ENCODE measurements at regions not wholly inside any gene's neighbourhood (a gene's known extent, or its start where the extent isn't known, plus 50 kb on each side); places are given as distances from the start of the nearest gene placed in this dataset.

GRCh38 chr9:1743121-1743960, 271.8 kb upstream of the SMARCA2 start:
- intact Hi-C loops (cut with DNase I; ENCODE audit: low total_unique reads), result no loop called here

DNA sequence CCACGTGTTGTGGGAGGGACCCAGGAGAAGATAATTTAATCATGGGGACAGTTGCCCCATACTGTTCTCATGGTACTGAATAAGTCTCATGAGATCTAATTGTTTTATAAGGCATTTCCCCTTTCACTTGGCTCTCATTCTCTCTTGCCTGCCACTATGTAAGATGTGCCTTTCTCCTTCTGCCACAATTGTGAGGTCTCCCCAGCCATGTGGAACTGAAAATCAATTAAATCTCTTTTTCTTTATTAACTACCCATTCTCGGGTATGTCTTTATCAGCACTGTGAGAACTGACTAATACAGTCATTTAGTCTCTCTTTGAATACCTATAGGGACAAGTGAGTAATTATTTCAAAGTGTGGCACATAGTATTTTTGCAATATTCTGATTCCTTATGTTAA, 269.2 kb upstream of the SMARCA2 start:
- no peaks in the 10 kb centered on the region for H3K4me1 ChIP-seq
- TF ChIP-seq CTCF (IDR thresholded peaks at IDR 0.05), result no peak
- TF ChIP-seq POLR2A (IDR thresholded peaks at IDR 0.05), result no peak
- no peak for TF ChIP-seq POLR2AphosphoS5 (IDR thresholded peaks at IDR 0.05)
- intact Hi-C loops (cut with DNase I; ENCODE audit: low total_unique reads), result no loop called here
- no peak for DNase-seq (ENCODE audit: low spot score in 2 of 2)
- H3K36me3 ChIP-seq, result no peaks in the 10 kb centered on the region
- H3K4me3 ChIP-seq, result no peak overlapping the region
- H3K27ac ChIP-seq, result no peak overlapping the region
- no peaks in the 10 kb centered on the region for H3K9me3 ChIP-seq
- H3K27me3 ChIP-seq, result no peaks in the 10 kb centered on the region

More at GRCh38 chr9:1743121-1743960, 271.8 kb upstream of the SMARCA2 start:
- no peaks in the 10 kb centered on the region for H3K4me1 ChIP-seq
- TF ChIP-seq CTCF (IDR thresholded peaks at IDR 0.05), result no peak
- no peak for TF ChIP-seq POLR2AphosphoS5 (IDR thresholded peaks at IDR 0.05)
- TF ChIP-seq POLR2A (IDR thresholded peaks at IDR 0.05), result no peak
- no peak overlapping the region for H3K4me3 ChIP-seq
- no peaks in the 10 kb centered on the region for H3K36me3 ChIP-seq
- no peak overlapping the region for H3K27ac ChIP-seq
- no peaks in the 10 kb centered on the region for H3K9me3 ChIP-seq
- no peak for DNase-seq (ENCODE audit: low spot score in 2 of 2)
- H3K27me3 ChIP-seq, result no peaks in the 10 kb centered on the region

- intact Hi-C loops (cut with DNase I; ENCODE audit: low total_unique reads), result no loop called here
- TF ChIP-seq POLR2A (IDR thresholded peaks at IDR 0.05) (no peak), POLR2AphosphoS5 (IDR thresholded peaks at IDR 0.05) (no peak), CTCF (IDR thresholded peaks at IDR 0.05) (no peak)
- Histone ChIP-seq H3K9me3 (no peaks in the 10 kb centered on the region), H3K4me3 (no peak overlapping the region), H3K4me1 (no peaks in the 10 kb centered on the region), H3K27ac (no peak overlapping the region), H3K36me3 (no peaks in the 10 kb centered on the region), H3K27me3 (no peaks in the 10 kb centered on the region)
- DNase-seq (ENCODE audit: low spot score in 2 of 2), result no peak
Observed at GRCh38 chr9:1747417-1747967, 267.7 kb upstream of the SMARCA2 start.

DNA sequence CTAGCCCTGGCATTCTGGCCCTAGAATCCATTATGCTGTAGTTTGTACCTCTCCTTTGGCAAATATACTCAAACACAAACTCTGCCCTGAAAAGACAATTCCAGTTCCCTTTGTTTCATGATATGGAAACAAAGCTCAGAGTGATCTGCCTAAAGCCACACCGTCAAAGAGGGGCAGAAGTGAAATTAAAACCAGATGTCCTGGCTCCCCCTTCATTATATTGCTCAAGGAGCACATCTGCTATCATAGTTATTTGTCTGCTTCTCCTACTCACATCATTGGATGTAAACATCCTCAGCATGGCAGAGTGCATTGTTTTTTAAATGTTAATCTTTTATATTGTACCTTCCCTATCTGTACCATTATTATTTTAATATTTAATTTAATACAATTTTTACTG, 266.7 kb upstream of the SMARCA2 start:
- Histone ChIP-seq H3K27me3 (no peaks in the 10 kb centered on the region), H3K27ac (no peak overlapping the region), H3K9me3 (no peaks in the 10 kb centered on the region), H3K36me3 (no peaks in the 10 kb centered on the region), H3K4me3 (no peak overlapping the region), H3K4me1 (no peaks in the 10 kb centered on the region)
- TF ChIP-seq POLR2AphosphoS5 (IDR thresholded peaks at IDR 0.05), result no peak
- no peak for TF ChIP-seq POLR2A (IDR thresholded peaks at IDR 0.05)
- no peak for TF ChIP-seq CTCF (IDR thresholded peaks at IDR 0.05)
- no peak for DNase-seq (ENCODE audit: low spot score in 2 of 2)
- intact Hi-C loops (cut with DNase I; ENCODE audit: low total_unique reads), result no loop called here

- intact Hi-C loops (cut with DNase I; ENCODE audit: low total_unique reads), result no loop called here
- H3K9me3 ChIP-seq, result no peaks in the 10 kb centered on the region
- no peak overlapping the region for H3K4me3 ChIP-seq
- DNase-seq (ENCODE audit: low spot score in 2 of 2), result no peak
- H3K27me3 ChIP-seq, result no peaks in the 10 kb centered on the region
- TF ChIP-seq CTCF (IDR thresholded peaks at IDR 0.05) (no peak), POLR2AphosphoS5 (IDR thresholded peaks at IDR 0.05) (no peak), POLR2A (IDR thresholded peaks at IDR 0.05) (no peak)
- no peaks in the 10 kb centered on the region for H3K4me1 ChIP-seq
- no peak overlapping the region for H3K27ac ChIP-seq
- no peaks in the 10 kb centered on the region for H3K36me3 ChIP-seq
Observed at GRCh38 chr9:1757186-1757585, 258.0 kb upstream of the SMARCA2 start.
